DMS114 treated with DMSO at 0.1 percent for 48 hours (cell line): ENCODE measurements at regions not wholly inside any gene's neighbourhood (a gene's known extent, or its start where the extent isn't known, plus 50 kb on each side); places are given as distances from the start of the nearest gene placed in this dataset.
"Not testable (repeated sequence)": the region's sequence is repeated elsewhere in the genome, so short reads cannot be mapped to it uniquely, and the experiment has no call there.

ENCODE experiments used
- DNase-seq: peaks from one replicate; lab custom pipeline; 2025; ENCODE audit not compliant: unreplicated experiment; lab: John Stamatoyannopoulos, UW

GRCh38 chr13:33645591-33646554, 172.1 kb upstream of the RFC3 start:
- no peak for DNase-seq

DNA sequence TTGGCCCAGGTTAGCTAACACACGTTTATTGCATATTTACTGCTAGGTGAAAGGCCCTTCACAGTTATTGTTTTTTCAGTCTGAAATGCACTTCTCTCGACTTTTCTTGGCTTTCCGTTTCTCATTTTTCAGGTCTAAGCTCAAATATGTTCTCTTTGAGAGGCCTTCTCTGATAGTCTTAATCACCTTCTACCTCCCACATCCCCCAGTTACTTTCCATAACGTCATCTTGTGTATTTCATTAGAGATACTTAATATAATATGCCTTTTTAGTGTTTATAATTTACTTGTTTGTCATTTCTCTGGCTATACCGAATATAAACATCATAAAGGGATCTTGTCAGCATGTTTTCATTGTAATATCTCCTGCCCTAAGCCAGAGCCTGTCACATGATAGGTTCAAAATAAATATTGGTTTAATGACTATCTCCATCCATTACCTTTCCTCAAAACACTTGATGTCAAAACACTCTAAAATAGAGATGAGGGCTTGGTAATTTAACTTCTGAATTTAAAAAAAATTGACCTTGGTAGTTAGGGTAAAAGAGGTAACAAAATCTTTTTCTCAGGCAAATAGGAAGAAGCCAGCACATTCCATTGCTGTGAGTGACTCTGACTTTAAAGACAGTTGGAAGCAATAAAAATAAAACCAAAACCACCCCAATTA, 168.6 kb upstream of the RFC3 start:
- DNase-seq, result no peak

- DNase-seq, result no peak
Observed at GRCh38 chr13:33651766-33652165, 166.2 kb upstream of the RFC3 start.

DNA sequence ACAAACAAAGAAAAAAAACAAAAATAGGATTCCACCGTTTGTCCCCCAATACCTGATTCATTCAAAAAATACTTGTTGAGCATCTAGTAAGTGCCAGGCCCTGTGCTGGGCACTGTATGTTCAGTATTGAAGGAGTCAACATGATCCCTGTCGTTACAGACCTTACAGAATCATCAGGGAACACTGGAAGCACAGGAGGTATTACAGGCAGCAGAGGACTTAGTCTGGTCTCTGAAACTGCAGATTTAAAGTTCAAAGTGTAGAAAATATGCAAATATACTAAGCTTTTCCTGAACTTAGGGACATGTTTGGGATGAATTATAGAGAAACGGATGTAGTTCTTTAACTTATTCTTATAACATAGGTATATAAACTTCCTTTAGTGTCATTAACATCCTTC, 160.7 kb upstream of the RFC3 start:
- DNase-seq, result no peak

DNA sequence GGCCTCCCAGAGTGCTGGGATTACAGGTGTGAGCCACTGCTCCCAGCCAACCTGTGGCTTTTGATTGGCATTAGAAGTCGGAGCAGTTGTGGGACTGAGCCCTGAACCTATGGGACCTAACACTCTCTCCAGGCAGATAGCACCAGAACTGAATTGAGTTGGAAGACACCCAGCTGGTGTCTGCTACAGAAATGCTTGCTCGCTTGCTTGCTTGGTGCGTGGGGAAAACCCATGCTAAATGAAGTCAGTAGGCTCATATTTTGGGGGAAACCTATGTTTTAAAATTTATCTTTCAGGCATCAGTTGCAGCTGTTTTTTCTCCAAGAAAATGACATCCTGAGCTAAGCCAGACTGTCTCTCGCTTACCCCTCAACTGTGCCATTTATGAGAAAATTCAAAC, 158.5 kb upstream of the RFC3 start:
- no peak for DNase-seq

DNA sequence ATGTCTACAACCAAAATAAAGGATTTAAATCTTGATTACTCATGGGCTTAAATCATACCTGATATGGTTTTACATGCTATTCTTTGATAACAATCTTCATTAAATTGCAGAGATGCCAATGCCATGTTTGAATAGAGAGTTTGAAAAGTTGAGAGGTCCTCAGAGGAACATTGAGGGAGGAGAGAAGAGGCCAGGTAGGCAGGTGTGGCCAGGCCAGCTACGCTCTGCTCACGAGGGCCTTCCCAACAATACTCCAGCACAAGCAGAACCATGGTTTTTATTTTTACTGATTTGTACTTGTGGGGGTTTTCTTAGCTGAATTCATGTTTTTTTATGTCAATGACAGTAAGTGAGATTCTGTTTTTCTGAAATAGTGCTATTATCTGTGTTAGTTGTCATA, 158.1 kb upstream of the RFC3 start:
- DNase-seq, result no peak

DNA sequence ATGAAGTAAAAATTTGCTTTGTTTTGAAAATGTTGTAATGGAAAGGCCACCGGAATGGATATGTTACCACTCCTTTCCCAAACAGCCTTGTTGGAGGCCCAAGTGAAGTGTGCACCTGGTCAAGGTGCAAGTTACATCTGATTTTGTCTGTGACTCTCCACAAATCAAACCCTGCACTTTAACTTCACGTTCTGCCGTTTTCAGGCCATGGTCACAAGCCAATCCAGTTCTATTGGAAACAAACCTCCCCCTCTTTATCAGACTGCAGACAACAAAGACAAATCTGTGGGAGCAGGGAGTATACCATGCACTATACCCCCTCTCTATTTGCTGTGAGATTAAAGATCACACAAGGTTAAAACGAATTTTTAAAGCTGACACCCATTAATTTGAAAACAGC, 155.6 kb upstream of the RFC3 start:
- no peak for DNase-seq

- DNase-seq, result no peak
Observed at GRCh38 chr13:33665626-33666175, 152.2 kb upstream of the RFC3 start.

- no peak for DNase-seq
Observed at GRCh38 chr13:33671560-33671959, 146.4 kb upstream of the RFC3 start.

- DNase-seq, result not testable (repeated sequence)
Observed at GRCh38 chr13:33672022-33672421, 145.9 kb upstream of the RFC3 start.

- DNase-seq, result no peak
Observed at GRCh38 chr13:33676045-33676989, 141.6 kb upstream of the RFC3 start.

DNA sequence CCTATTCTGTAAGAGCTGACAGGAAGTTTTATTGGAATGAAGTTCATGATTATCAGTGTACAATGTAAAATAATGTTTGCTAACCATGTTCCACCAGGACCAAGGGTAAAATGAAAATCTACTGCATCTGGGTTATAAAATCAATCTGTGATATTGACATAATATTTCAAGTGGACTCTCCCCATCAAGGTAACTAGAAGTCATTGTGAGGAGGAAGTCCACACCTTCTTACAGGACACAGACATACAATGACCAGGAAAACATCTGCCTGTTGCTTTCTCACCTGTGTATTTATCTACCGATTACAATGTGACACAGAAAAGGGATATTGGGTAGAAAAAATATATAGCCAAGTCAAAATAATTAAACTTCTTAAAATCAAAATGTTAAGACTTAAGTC, 140.7 kb upstream of the RFC3 start:
- no peak for DNase-seq

GRCh38 chr13:33678084-33678483, 139.9 kb upstream of the RFC3 start:
- no peak for DNase-seq

DNA sequence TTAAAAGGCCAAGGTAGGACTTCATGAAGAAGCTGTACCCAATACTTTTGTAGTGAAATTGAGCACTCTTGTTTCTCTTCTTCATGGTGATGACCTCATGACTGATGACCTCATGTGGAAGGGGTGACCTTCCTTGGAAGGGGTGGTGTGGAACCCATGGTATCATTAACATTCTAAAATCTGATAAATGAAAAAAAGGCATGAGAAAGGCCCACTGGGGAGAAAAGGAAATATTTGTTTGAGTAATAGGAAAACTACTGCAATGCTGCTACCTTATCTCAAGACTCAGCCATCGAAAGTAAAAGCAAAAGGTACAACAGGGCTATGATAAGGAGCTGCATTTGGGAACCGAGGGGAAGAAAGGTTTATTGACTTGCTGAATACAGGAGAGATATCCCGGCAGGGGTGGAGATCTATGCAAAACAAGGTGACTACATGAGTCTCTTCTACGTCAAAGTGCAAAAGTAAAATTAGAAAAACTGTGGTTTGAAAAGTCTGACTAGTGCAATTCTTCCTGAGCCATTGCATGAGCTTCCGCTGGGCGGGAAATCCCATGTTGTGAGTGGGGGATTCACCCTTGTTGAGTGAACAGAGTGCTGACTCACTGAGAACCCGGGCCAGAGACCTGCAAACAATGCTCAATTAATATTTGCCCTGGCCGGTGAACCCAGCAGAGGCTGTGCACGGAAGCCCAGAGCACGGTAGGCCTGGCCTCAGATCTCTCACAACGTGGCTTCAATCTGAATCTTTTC, 138.9 kb upstream of the RFC3 start:
- DNase-seq, result no peak

DNA sequence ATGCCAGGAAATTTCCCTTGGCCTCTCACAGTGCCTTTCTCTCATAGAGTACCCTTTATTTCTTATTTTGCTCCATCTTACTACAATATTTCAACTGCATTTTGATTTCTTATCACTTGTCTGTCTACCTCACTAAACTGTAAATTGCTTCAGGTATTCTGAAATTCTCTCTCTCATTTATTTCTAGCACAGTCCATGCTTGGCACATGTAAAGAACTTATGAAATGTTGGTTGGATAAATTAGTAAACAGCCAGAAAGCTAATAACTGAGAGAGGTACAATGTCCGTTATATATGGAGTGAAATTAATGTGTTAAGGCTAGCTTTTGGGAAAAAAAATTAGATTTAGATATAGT, 138.3 kb upstream of the RFC3 start:
- DNase-seq, result no peak

DNA sequence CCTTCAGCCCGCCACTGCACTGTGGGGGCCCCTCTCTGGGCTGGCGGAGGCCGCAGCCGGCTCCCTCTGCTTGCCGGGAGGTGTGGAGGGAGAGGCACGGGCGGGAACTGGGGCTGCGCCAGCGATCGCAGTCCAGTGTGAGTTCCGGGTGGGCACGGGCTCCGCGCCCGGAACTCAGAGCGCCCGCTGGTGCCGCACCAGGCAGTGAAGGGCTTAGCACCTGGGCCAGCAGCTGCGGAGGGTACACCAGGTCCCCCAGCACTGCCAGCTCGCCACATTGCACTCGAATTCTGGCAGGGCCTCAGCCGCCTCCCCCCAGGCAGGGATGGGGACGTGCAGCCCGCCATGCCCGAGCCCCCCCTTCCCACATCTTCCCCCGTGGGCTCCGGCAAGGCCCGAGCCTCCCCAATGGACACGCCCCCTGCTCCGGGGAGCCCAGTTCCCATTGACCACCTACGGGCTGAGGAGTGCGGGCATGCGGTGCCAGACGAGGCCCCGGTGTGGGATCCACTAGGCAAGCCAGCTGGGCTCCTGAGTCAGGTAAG, 135.9 kb upstream of the RFC3 start:
- DNase-seq, result no peak

DNA sequence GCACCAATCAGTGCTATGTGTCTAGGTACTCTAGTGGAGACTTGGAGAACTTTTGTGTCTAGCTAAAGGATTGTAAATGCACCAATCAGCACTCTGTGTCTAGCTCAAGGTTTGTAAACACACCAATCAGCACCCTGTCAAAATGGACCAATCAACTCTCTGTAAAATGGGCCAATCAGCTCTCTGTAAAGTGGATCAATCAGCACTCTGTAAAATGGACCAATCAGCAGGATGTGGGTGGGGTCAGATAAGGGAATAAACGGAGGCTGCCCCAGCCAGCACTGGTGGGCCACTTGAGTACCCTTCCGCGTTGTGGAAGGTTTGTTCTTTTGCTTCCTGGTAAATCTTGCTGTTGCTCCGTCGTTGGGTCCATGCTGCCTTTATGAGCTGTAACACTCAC, 135.3 kb upstream of the RFC3 start:
- DNase-seq, result not testable (repeated sequence)

GRCh38 chr13:33683376-33683775, 134.6 kb upstream of the RFC3 start:
- DNase-seq, result no peak

DNA sequence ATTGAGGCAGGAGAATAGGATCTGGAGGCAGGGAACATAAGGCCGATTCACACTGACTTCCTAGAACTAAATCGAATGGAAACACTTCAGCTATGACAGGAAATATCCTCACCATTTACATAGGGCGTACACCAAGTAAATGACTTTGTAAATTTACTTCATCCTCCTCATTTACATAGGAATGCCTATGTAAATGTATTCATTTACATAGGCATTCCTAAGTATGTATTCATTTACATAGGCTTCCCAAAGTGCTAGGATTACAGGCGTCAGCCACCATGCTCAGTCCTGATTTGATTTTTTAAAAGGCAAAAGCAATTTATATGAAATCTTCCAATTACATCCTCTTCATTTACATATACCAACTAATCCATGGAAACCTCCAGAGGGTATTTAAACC, 133.1 kb upstream of the RFC3 start:
- DNase-seq, result no peak
